ENCODE measurements at regions not wholly inside any gene's neighbourhood (a gene's known extent, or its start where the extent isn't known, plus 50 kb on each side); places are given as distances from the start of the nearest gene placed in this dataset.

DNA sequence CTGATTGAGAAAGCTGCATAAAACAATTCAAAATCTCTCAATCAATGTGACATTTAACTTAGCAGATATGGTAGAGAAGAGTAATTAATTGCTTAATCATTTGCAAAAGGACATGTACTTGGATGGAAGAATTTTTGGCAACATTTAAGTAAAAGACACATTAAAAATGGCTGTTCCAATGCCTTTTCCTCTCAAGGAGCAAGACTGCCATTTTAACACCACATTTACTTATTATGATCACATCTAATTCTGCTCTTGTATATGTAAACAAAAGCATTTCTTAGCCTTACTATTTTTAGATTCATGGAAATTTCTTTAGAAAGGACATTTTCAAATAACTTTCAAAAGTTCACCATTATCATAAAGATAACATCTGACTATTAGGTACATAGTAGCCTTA is 360.0 kb downstream of the HINT1 start:
- DNase-seq (no peak), ATAC-seq (no peak)
- H3K4me1 ChIP-seq = no peaks in the 10 kb centered on the region
- no peaks in the 10 kb centered on the region for H3K36me3 ChIP-seq
- H3K4me3 ChIP-seq = no peak overlapping the region
- TF ChIP-seq, protein P1, sequence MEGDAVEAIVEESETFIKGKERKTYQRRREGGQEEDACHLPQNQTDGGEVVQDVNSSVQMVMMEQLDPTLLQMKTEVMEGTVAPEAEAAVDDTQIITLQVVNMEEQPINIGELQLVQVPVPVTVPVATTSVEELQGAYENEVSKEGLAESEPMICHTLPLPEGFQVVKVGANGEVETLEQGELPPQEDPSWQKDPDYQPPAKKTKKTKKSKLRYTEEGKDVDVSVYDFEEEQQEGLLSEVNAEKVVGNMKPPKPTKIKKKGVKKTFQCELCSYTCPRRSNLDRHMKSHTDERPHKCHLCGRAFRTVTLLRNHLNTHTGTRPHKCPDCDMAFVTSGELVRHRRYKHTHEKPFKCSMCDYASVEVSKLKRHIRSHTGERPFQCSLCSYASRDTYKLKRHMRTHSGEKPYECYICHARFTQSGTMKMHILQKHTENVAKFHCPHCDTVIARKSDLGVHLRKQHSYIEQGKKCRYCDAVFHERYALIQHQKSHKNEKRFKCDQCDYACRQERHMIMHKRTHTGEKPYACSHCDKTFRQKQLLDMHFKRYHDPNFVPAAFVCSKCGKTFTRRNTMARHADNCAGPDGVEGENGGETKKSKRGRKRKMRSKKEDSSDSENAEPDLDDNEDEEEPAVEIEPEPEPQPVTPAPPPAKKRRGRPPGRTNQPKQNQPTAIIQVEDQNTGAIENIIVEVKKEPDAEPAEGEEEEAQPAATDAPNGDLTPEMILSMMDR (IDR thresholded peaks at IDR 0.05) = no peak
- TF ChIP-seq POLR2A (IDR thresholded peaks at IDR 0.05) = no peak
- no peaks in the 10 kb centered on the region for H3K27me3 ChIP-seq
- no peaks in the 10 kb centered on the region for H3K9me3 ChIP-seq
- H3K27ac ChIP-seq = no peak overlapping the region
- intact Hi-C loops (cut with DNase I) = no loop called here

DNA sequence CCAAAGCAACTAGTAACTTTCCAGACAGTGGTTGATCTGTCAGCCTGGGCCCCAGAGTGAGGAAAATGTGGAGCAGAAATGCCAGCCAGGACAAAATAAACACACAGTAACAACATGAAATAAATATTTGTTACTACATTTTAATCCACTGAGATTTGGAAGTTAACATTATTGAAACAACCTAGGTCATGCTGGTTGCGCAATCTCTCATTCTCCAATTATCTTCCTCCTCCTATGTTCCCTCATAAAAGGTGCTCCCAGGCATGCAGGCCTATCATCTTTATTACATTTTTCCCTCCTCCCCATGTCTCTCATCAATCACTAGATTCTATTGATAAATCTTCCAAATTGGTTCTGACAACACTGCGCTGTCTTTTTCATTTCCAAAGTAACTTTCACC is 363.1 kb downstream of the HINT1 start:
- DNase-seq = no peak
- Histone ChIP-seq H3K4me1 (no peaks in the 10 kb centered on the region), H3K27ac (no peak overlapping the region), H3K36me3 (no peaks in the 10 kb centered on the region), H3K4me3 (no peak overlapping the region), H3K9me3 (no peaks in the 10 kb centered on the region), H3K27me3 (no peaks in the 10 kb centered on the region)
- 100% methylated on average over 2 of the region's 2 CpGs for WGBS (ENCODE audit: insufficient coverage, low coverage, low lambda C conversion rate, missing lambda C conversion rate)
- no peak for TF ChIP-seq POLR2A (IDR thresholded peaks at IDR 0.05)
- TF ChIP-seq, protein P1 (IDR thresholded peaks at IDR 0.05) = no peak
- intact Hi-C loops (cut with DNase I) = no loop called here
- ATAC-seq = no peak

DNA sequence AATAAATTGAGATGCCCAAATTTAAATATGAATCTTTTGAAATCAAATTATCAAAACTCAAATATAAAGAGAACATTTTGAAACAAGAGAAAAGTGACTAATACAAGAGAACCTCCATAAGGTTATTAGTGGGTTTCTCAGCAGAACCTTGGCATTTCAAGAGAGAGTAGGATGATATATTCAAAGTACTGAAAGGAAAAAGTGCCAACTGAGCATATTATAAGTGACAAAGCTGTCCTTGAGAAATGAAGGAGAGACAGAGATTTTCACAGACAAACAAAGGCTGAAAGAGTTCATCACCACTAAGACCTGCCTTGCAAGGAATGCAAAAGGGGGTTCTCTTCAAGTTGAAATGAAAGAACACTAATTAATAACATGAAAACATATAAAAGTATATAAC is 366.0 kb downstream of the HINT1 start:
- DNase-seq (no peak), ATAC-seq (no peak)
- Histone ChIP-seq H3K4me1 (no peaks in the 10 kb centered on the region), H3K27me3 (peaks cover 0 to 3% of the 10 kb centered on the region in 2 donors), H3K27ac (no peak overlapping the region), H3K36me3 (no peaks in the 10 kb centered on the region), H3K9me3 (no peaks in the 10 kb centered on the region), H3K4me3 (no peak overlapping the region)
- intact Hi-C loops (cut with DNase I) = no loop called here
- TF ChIP-seq, protein P1 (IDR thresholded peaks at IDR 0.05) = no peak
- no peak for TF ChIP-seq POLR2A (IDR thresholded peaks at IDR 0.05)

DNA sequence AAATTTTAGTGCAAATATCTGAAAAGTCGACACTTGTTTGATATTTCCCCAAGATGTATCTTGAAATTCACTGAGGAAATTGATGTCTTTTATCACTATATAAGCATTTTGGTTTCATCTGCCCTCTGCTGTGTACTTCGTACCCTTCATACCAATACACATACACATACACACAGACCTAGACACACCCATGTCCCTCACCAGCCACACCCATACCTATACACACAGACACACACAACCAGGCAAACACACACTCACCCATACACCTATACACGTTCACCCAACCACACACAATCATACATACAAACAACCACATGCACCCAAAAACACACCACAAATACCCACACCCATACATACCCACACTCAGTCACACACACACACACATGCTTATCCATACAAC is 367.8 kb downstream of the HINT1 start:
- Histone ChIP-seq H3K4me1 (no peaks in the 10 kb centered on the region), H3K27ac (no peak overlapping the region), H3K27me3 (peaks cover 0 to 3% of the 10 kb centered on the region in 2 donors), H3K4me3 (no peak overlapping the region), H3K9me3 (no peaks in the 10 kb centered on the region), H3K36me3 (no peaks in the 10 kb centered on the region)
- TF ChIP-seq POLR2A (IDR thresholded peaks at IDR 0.05) = no peak
- TF ChIP-seq, protein P1 (IDR thresholded peaks at IDR 0.05) = no peak
- DNase-seq (no peak), ATAC-seq (no peak)
- intact Hi-C loops (cut with DNase I) = no loop called here
- WGBS (ENCODE audit: insufficient coverage, low coverage, low lambda C conversion rate, missing lambda C conversion rate) = 51% methylated on average over 3 of the region's 3 CpGs

DNA sequence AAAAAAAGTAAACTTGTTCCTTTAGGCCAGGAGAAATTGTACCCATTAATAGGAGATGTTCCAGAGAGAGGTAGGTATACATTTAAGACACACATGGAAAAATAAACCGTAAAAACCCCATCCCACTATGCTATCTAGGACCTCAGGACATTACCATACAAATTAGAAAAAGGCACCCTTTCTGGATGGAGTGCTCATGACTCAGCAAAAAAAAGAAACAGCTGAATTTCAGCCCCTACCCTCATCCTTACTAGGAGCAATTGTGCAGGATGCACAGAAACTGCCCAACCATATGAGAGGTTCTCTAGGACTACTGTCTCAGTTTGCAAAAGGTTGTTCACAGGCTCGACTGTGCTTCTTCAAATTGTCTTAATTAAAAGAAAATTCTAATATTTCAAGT is 368.2 kb downstream of the HINT1 start:
- ATAC-seq (no peak), DNase-seq (no peak)
- WGBS (ENCODE audit: insufficient coverage, low coverage, low lambda C conversion rate, missing lambda C conversion rate) = 38% methylated on average over 2 of the region's 2 CpGs
- Histone ChIP-seq H3K36me3 (no peaks in the 10 kb centered on the region), H3K4me1 (no peaks in the 10 kb centered on the region), H3K27me3 (peaks cover 0 to 3% of the 10 kb centered on the region in 2 donors), H3K4me3 (no peak overlapping the region), H3K9me3 (no peaks in the 10 kb centered on the region), H3K27ac (no peak overlapping the region)
- no peak for TF ChIP-seq POLR2A (IDR thresholded peaks at IDR 0.05)
- TF ChIP-seq, protein P1 (IDR thresholded peaks at IDR 0.05) = no peak
- intact Hi-C loops (cut with DNase I) = no loop called here

Measured in right lobe of liver (tissue), 6 donors.